NCI-H345 (cell line): ENCODE measurements at regions not wholly inside any gene's neighbourhood (a gene's known extent, or its start where the extent isn't known, plus 50 kb on each side); places are given as distances from the start of the nearest gene placed in this dataset.

Experiments
- DNase-seq: peaks from one replicate; lab custom pipeline; 2025; lab: John Stamatoyannopoulos, UW

- DNase-seq: no peak
Measured at GRCh38 chr11:32161293-32161692, 70.4 kb downstream of the RCN1 start.

DNA sequence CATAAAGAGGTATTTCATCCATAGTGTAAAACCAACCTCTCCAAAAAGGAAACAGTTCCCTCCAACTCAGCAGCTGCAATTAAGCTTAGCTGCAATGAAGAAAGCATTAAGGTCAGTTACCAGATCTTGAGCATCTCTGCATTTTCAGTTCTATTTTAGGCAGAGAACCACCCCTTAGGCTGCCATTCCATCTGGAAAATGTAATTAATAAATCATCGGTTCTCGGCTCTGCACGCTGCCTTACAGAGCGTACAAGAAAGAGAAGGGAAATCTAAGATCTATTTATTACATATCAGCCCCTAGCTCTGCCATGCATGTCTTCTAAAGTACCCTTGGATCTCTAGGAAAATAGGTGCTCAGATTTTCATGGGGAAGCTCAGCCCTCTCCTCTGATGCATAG, 71.5 kb downstream of the RCN1 start:
- DNase-seq: no peak

- DNase-seq: no peak
Measured at GRCh38 chr11:32162906-32163305, 72.0 kb downstream of the RCN1 start.

DNA sequence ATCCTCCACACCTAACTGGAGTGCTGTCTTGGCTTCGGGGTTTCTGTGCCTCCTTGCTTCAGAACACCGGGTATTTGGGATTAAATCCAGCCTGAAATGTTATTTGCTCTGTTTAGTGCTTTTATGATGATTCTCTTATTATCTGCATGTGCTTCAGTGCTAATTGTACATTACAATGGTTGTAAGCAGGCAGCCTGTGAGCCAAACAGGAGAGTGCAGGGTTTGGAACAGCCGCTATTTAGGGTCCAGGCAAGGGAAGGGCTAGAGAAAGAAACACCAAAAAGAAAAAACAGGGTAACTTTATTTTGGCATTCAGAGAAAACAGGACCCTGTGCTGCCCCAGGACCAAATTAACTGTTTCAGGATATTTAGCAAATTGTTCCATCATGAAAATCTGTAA, 72.7 kb downstream of the RCN1 start:
- no peak for DNase-seq

- DNase-seq: no peak
Measured at GRCh38 chr11:32164836-32165235, 74.0 kb downstream of the RCN1 start.

DNA sequence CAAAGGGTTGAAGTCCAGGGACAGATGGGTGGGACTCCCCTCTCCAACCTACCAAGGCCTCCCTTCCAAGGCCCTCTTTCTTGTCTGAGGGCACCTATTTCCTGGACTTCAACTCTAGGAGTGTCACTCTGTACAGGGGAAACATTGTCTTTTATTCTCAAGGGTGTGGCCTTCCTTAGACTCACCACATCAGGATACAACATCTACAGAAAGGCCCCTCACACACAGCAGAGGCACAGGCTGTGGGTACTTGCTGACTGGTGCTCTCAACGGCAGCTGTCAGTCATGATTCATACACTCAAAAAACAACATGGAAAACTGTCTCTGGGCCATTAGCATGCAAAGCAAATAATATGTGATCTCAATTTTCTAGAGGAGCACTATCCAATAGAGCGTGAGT, 78.0 kb downstream of the RCN1 start:
- DNase-seq: no peak

DNA sequence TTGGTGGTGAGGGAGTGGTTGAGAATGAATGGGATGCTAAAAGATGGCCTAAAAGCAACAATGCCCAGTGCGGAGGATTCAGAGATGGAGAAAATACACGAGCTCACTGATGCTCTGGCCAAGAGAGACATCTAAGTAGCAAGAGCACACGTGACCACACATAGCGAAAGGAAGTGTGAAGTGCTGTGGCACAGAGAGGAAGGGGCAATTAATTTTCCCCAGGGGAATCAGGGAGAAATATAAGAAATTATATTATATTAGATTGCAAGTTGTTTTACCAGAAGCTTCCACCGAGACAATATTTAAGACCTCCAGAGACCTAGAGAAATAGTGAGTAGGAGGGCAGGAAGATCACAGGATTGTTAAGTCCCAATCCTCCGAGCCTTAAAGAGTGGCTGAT, 80.6 kb downstream of the RCN1 start:
- no peak for DNase-seq

DNA sequence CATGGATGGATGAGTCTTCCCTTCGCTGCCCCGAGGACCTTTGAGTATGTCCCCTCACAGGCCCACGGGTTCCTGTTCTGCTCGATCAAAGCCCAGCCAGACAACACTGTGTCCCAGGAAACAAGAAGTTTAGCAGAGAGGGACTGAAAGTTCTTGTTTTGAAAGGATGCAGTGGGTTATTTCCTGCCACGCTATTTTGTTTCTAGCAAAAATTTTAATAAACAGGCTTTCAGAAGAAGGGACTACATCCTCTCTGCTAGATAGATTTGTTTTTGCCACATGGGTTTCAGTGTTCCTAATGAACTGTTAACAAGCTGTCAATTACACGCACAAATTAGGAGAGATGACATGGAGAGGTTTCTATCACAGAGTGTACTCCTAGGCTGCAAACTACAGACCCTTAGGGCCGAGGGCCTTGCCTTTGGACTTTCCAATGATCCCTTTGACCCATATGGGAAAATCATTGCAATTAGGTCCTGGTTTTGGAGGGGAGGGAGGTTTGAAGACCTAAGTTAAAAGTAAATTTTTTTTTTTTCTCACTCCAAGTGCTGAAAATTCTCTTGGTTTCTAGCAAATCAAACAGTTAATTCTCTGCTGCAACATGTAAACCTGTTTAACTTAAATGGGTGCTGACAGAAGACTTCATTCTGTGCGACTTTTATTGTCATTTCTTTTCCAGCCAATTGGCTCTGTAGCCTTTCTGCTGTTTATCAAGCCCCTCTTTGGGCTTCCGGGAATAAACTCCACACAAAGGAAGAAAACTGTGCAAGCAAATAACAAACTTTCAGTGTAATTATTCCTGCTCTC, 81.4 kb downstream of the RCN1 start:
- DNase-seq: no peak

- no peak for DNase-seq
Measured at GRCh38 chr11:32172848-32173834, 82.3 kb downstream of the RCN1 start.

DNA sequence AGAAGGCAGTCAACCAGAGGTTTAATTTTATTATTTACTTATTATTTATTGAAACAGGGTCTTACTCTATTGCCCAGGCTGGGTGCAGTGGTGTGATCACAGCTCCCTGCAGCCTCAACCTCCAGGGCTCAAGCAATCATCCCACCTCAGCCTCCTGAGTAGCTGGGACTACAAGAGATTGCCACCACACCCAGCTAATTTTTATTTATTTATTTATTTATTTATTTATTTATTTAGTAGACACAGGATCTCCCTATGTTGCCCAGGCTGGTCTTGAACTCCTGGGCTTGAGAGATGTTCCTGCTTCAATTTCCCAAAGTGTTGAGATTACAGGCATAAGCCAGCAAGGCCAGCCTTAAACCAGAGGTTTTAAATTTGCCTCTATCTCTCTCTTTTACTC, 83.1 kb downstream of the RCN1 start:
- no peak for DNase-seq

DNA sequence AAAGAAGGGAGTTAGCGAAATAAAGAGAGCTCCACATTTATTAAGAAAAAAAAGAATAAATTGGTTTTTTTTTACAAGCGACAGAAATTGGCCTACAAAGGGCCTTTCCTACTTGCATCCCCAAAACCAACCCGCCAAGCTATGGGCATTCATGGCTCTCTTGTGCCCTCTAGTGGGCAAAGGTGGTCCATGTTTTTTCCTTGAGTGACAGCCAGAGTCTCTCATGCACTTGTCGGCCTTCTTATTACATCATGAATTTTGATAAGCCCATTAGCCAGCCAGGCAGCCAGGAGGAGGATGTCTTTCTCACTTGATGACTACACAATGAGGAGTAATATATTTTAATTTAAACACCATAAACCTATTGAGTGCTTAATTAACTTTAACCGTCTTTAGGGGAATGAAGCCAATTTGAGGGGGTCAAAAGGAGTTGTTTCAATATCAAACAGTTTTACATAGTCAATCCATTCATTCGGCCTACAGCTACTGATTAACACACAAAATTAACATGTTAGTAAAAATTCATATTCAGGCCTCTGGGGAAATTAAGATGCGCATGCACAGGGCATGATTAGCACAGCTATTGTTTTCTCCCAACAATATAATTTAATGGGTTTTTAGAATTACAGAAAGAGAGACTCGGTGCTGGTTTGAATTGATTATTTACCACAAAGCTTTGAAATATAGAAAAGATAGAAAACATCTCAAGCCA, 85.5 kb downstream of the RCN1 start:
- DNase-seq: peak; percentile 77

- DNase-seq: no peak
Measured at GRCh38 chr11:32178692-32179091, 87.8 kb downstream of the RCN1 start.

GRCh38 chr11:32183512-32183911, 92.6 kb downstream of the RCN1 start:
- DNase-seq: no peak

GRCh38 chr11:32184041-32184722, 93.3 kb downstream of the RCN1 start:
- DNase-seq: no peak

DNA sequence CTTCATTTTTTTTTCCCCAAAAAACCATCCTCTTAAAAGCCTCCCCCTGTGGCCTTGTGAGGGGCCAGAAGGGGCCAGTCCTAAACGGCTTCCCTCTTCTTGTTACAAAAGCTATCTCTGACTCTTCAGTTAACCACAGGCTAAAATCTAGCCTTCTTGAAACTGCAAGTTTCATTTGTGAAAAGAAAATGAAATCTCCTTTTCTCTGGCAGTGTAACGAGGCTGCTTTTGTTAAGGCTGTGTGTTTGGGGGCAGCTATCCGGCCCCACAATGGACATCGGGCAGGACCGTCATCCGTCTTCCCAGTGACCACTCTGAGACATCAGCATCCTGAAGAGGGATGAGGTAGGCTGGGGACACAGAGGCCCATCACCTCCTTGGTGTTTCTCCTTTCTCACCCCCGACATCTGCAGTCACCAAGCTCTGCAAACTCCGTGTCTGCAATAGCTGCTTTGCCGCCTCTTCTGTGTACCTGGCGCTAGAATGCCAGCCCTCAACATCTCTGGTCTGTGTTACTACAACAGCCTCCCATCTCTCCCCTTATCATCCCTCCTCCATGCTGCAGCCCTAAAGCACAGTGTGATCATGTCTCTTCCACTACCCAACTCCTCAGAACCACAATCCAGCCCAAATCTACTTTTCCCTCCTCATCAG, 94.0 kb downstream of the RCN1 start:
- no peak for DNase-seq

DNA sequence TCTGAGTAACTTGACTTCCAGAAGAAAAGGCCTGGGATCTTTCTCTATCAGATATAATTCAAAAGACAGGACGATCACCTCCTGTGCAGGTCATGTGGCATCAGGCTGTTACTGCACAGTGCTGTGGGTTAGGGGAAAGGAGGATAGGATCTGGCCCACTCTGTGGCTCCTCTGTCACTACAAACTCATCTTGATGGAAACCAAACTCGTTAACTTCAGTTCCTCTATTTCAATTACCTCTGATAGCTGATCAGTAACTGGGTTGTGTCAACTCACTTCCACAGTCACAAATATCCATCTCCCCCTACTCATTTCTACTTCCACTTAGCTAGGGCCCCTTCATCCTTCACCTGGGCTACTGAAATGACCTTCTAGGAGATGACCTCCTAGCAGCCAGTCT, 95.2 kb downstream of the RCN1 start:
- DNase-seq: no peak

- no peak for DNase-seq
Measured at GRCh38 chr11:32187111-32187510, 96.2 kb downstream of the RCN1 start.

GRCh38 chr11:32188785-32189184, 97.9 kb downstream of the RCN1 start:
- DNase-seq: no peak

- no peak for DNase-seq
Measured at GRCh38 chr11:32196137-32196536, 105.3 kb downstream of the RCN1 start.

DNA sequence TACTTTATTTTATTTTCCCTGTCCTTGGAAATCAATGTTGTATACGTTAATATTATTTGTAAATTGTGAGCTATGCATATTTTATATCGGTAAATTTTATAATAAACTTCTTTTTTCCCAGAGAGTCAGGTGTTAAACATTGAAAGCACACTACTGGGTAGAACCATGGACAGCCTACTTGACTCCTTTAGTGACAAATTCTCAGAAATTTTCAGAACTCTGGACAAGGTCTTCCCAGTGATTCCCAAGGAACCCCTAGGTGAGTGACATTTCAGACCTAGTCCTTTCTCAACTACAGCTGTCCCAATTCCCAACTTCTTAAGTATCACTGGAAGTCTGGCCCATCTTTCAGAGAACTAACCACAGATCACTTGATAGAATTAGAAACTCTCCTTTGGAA, 107.2 kb downstream of the RCN1 start:
- no peak for DNase-seq

DNA sequence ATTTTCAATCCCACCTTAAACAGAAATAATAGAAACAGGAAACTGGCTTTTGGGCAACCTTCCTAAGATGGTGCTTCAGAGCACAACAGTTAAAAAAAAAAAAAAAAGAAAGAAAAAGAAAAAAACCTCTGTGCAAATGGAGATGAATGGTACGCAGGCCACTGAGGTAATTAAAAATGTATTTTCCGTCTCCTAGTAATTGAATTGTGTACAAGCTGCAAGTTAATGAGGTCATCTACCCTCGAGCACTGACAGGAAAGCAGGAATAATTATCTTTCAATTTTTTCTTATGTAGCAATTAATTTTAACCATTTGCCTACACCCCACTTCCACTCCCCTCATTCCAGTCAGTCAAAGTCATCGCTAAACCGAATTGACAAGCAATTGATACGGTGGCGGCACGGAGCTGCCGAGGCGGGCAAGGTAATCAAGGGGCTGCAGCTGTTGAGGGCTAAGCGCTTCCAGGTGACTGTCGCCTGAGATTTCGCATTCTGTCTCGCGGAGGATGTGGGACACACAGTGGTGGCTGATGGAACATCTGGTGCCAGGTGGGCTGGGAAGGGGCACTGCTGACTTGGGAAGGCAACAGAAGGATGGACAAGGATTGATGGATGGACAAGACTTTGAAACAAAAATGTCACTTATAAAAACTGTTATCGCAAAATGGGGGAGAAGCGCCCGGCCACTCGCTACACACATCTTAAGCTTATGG, 109.4 kb downstream of the RCN1 start:
- DNase-seq: no peak
